ENCODE measurements at regions not wholly inside any gene's neighbourhood (a gene's known extent, or its start where the extent isn't known, plus 50 kb on each side); places are given as distances from the start of the nearest gene placed in this dataset.
A peak's percentile ranks its signal among the peaks of the same experiment; 100 is the strongest.

DNA sequence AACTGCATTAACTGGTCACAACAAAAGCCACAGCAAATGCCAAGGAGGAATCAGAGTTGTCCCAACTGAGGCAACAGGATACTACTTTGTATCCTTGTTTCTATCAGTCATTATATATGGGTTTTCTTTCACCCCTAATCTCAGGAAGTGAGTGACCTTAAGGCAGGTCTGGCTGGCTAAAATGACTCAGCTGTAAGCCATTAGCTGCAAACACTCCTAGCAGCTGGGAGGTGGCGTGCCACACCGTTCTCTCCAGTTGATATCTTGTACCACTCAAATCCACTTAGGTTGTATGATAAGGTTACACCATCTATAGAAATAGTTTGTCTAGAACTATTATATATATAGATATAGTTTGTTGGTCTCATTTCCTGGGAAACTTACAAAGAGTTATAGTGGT is 171.1 kb upstream of the MC4R start (continued):
- TF ChIP-seq ZFP91 (CRISPR knock-in tag; IDR thresholded peaks at IDR 0.05) (no peak), ZNF3 (CRISPR knock-in tag; IDR thresholded peaks at IDR 0.05) (no peak), RCOR1 (IDR thresholded peaks at IDR 0.05; ENCODE audit: borderline replicate concordance in 1 of 2, low read depth in 2 of 2, low read length in 2 of 2) (no peak)
- TF ChIP-seq, protein P1, sequence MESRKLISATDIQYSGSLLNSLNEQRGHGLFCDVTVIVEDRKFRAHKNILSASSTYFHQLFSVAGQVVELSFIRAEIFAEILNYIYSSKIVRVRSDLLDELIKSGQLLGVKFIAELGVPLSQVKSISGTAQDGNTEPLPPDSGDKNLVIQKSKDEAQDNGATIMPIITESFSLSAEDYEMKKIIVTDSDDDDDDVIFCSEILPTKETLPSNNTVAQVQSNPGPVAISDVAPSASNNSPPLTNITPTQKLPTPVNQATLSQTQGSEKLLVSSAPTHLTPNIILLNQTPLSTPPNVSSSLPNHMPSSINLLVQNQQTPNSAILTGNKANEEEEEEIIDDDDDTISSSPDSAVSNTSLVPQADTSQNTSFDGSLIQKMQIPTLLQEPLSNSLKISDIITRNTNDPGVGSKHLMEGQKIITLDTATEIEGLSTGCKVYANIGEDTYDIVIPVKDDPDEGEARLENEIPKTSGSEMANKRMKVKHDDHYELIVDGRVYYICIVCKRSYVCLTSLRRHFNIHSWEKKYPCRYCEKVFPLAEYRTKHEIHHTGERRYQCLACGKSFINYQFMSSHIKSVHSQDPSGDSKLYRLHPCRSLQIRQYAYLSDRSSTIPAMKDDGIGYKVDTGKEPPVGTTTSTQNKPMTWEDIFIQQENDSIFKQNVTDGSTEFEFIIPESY (CRISPR knock-in tag; IDR thresholded peaks at IDR 0.05): no peak

- no peaks in the 10 kb centered on the region for H3K79me2 ChIP-seq (ENCODE audit: control insufficient read depth, insufficient read depth, low read length)
- H3K4me2 ChIP-seq (ENCODE audit: insufficient read depth, low read length): no peak overlapping the region
- in situ Hi-C loops (cut with MboI) (loop anchor here (25.0 kb wide), 1 partner anchor 712 kb away; no protein-coding TSS in a partner anchor), intact Hi-C loops (cut with micrococcal nuclease) (loop anchor here (2.0 to 10.0 kb wide), 3 partner anchors 455 to 715 kb away; no protein-coding TSS in a partner anchor)
- no peak overlapping the region for H3K27ac ChIP-seq (ENCODE audit: extremely low read depth, low read depth, low read length)
- no peak overlapping the region for H2AFZ ChIP-seq (ENCODE audit: low read depth, low read length)
- H3K4me3 ChIP-seq: no peak overlapping the region
- ATAC-seq (0 out of 3 replicates have a peak, but pooled peaks have one; percentile 38), DNase-seq (ENCODE audit: extremely low read depth in 1 of 4, low spot score in 3 of 4) (peak; percentile 6 to 42 (median 10)), FAIRE-seq (no peak)
- H4K20me1 ChIP-seq (replicated peaks; ENCODE audit: control insufficient read depth, insufficient read depth, low read length): no peaks in the 10 kb centered on the region
- BruUV-seq (replicated peaks): no TSS peak
- no peaks in the 10 kb centered on the region for H3K36me3 ChIP-seq (ENCODE audit: control insufficient read depth, insufficient read depth, low read length)
- H3K9me1 ChIP-seq (ENCODE audit: control insufficient read depth, insufficient read depth, low read length): no peaks in the 10 kb centered on the region
- H3K9me3 ChIP-seq (replicated peaks; ENCODE audit: control insufficient read depth, insufficient read depth, low read depth, low read length): no peaks in the 10 kb centered on the region
- ChIA-PET CTCF (ENCODE audit: low intra/inter-chr PET ratio) (interaction anchor here (2.1 kb wide), 1 partner anchor 561 kb away, joined by 8 read pairs; no protein-coding TSS in a partner anchor), POLR2A (no interaction called here)
- H3K4me1 ChIP-seq (replicated peaks in 1 of 2; ENCODE audit: control insufficient read depth in 2 of 2, insufficient read depth in 2 of 2, low read length in 2 of 2): no peaks in the 10 kb centered on the region; a peak in 1 of 5 replicates
- no peak overlapping the region for H3K9ac ChIP-seq (ENCODE audit: insufficient read depth in 1 of 2, low read depth in 2 of 2, low read length in 2 of 2)
- 0% methylated on average over 2 of the region's 2 CpGs for WGBS (ENCODE audit: insufficient coverage, low coverage, missing lambda C conversion rate)
- H3K27me3 ChIP-seq (ENCODE audit: control insufficient read depth in 2 of 2, insufficient read depth in 2 of 2, low read length in 2 of 2): no peaks in the 10 kb centered on the region
- TF ChIP-seq, protein P2, sequence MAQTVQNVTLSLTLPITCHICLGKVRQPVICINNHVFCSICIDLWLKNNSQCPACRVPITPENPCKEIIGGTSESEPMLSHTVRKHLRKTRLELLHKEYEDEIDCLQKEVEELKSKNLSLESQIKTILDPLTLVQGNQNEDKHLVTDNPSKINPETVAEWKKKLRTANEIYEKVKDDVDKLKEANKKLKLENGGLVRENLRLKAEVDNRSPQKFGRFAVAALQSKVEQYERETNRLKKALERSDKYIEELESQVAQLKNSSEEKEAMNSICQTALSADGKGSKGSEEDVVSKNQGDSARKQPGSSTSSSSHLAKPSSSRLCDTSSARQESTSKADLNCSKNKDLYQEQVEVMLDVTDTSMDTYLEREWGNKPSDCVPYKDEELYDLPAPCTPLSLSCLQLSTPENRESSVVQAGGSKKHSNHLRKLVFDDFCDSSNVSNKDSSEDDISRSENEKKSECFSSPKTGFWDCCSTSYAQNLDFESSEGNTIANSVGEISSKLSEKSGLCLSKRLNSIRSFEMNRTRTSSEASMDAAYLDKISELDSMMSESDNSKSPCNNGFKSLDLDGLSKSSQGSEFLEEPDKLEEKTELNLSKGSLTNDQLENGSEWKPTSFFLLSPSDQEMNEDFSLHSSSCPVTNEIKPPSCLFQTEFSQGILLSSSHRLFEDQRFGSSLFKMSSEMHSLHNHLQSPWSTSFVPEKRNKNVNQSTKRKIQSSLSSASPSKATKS (CRISPR knock-in tag; IDR thresholded peaks at IDR 0.05): no peak
- TF ChIP-seq FOXM1 (IDR thresholded peaks at IDR 0.05; ENCODE audit: low read depth): no peak
- no peak for TF ChIP-seq FOXM1 (CRISPR knock-in tag; IDR thresholded peaks at IDR 0.05; ENCODE audit: low read depth)
- TF ChIP-seq ZFP91 (CRISPR knock-in tag; IDR thresholded peaks at IDR 0.05): no peak
- TF ChIP-seq ZEB2 (IDR thresholded peaks at IDR 0.05): no peak
- no peak for TF ChIP-seq ZNF324 (CRISPR knock-in tag; IDR thresholded peaks at IDR 0.05)
- TF ChIP-seq ZNF253 (CRISPR knock-in tag; conservative IDR thresholded peaks at IDR 0.05): no peak
- no peak for TF ChIP-seq HNRNPLL (IDR thresholded peaks at IDR 0.05; ENCODE audit: low read depth, low read length, poor library complexity, severe bottlenecking)
Observed at GRCh38 chr18:60549338-60549960, 176.9 kb upstream of the MC4R start.
